Gastroesophageal sphincter (tissue), 4 donors: ENCODE measurements at regions not wholly inside any gene's neighbourhood (a gene's known extent, or its start where the extent isn't known, plus 50 kb on each side); places are given as distances from the start of the nearest gene placed in this dataset.

ENCODE experiments used
- ATAC-seq: fragments of 150-250 bp; one replicate; pipeline ENCODE4 v1.9.1; 2016; ENCODE audit warnings: mild to moderate bottlenecking, moderate library complexity
- H3K27ac ChIP-seq, 4 donors: fragments of 200-600 bp; sonication (generic) in 3 of 4; 1 replicate in 3 of 4; 2 replicates in 1 of 4; pipeline ENCODE4 v1.5.1; 2016 to 2019
- H3K27me3 ChIP-seq: fragments of 200-600 bp; sonication (generic); one replicate; pipeline ENCODE4 v1.5.1; 2019
- H3K36me3 ChIP-seq, 2 donors: fragments of 200-600 bp; sonication (generic); one replicate each; pipeline ENCODE4 v1.5.1; 2019; ENCODE audit warnings: control low read depth in 1 of 2
- H3K4me1 ChIP-seq, 3 donors: fragments of 200-600 bp; sonication (generic); 1 replicate in 2 of 3; 2 replicates in 1 of 3; pipeline ENCODE4 v1.5.1; 2016 to 2019; ENCODE audit warnings: control low read depth in 2 of 3
- H3K4me3 ChIP-seq, 2 donors: fragments of 200-600 bp; sonication (generic); one replicate each; pipeline ENCODE4 v1.5.1; 2019; ENCODE audit warnings: mild to moderate bottlenecking in 1 of 2, moderate library complexity in 1 of 2
- H3K9me3 ChIP-seq, 3 donors: fragments of 200-600 bp; sonication (generic); one replicate each; pipeline ENCODE4 v1.5.1; 2017 to 2019; ENCODE audit warnings: control low read depth in 2 of 3
- EP300 ChIP-seq: sonication (generic); formaldehyde crosslinking; IDR thresholded peaks from one replicate; pipeline ENCODE4 v1.6.1; 2017; ENCODE audit warnings: antibody characterized with exemption, mild to moderate bottlenecking
- POLR2A ChIP-seq, 2 donors: fragments of 450-650 bp; IDR thresholded peaks; one replicate each; pipeline ENCODE4 v1.6.1; 2017; ENCODE audit warnings: antibody characterized with exemption in 2 of 2, mild to moderate bottlenecking in 2 of 2, moderate library complexity in 1 of 2
- POLR2AphosphoS5 ChIP-seq: sonication (generic); formaldehyde crosslinking; IDR thresholded peaks from one replicate; pipeline ENCODE4 v1.6.1; 2017; ENCODE audit warnings: antibody characterized with exemption
- WGBS, 2 donors: methylation state at CpG; one replicate each; pipeline ENCODE4 v1.1.5; 2018; ENCODE audit warnings: low coverage in 1 of 2; 5-methylcytosine and 5-hydroxymethylcytosine counted together
- TF ChIP-seq, protein P1 (sequence below), 4 experiments: fragments of 200-600 bp in 2 of 4; fragments of 450-650 bp in 2 of 4; sonication (generic) in 1 of 4; IDR thresholded peaks; one replicate each; pipeline ENCODE4 v1.5.1; 2017 to 2019; ENCODE audit warnings: antibody characterized with exemption in 4 of 4, mild to moderate bottlenecking in 2 of 4, moderate library complexity in 2 of 4

DNA sequence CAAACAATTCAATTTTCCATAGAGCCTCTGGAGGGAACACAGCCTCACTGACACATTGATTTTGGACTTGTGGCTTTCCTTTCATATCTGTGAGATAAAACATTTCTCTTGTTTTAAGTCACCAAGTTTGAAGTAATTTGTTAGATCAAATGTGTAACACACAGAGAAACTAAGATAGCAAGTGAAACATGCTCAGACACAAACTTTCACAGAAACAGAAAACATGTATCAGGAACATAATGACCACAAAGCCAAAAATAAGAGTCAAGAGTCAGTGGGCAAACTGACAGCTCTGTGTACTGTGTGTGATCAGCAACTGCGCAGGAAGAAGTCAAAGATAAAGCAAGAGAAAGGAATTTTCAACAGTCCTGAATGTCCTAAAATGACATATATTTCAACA is 1237.5 kb downstream of the AMY1C start:
- TF ChIP-seq EP300: no peak
- TF ChIP-seq, protein P1, sequence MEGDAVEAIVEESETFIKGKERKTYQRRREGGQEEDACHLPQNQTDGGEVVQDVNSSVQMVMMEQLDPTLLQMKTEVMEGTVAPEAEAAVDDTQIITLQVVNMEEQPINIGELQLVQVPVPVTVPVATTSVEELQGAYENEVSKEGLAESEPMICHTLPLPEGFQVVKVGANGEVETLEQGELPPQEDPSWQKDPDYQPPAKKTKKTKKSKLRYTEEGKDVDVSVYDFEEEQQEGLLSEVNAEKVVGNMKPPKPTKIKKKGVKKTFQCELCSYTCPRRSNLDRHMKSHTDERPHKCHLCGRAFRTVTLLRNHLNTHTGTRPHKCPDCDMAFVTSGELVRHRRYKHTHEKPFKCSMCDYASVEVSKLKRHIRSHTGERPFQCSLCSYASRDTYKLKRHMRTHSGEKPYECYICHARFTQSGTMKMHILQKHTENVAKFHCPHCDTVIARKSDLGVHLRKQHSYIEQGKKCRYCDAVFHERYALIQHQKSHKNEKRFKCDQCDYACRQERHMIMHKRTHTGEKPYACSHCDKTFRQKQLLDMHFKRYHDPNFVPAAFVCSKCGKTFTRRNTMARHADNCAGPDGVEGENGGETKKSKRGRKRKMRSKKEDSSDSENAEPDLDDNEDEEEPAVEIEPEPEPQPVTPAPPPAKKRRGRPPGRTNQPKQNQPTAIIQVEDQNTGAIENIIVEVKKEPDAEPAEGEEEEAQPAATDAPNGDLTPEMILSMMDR (IDR thresholded peaks at IDR 0.05): no peak
- no peak for TF ChIP-seq POLR2A (IDR thresholded peaks at IDR 0.05)
- no peak for TF ChIP-seq POLR2AphosphoS5
- Histone ChIP-seq H3K9me3 (peaks cover 0 to 12% (median 0%) of the 10 kb centered on the region in 3 donors), H3K36me3 (no peaks in the 10 kb centered on the region), H3K4me1 (no peaks in the 10 kb centered on the region), H3K4me3 (no peak overlapping the region), H3K27ac (no peak overlapping the region), H3K27me3 (no peaks in the 10 kb centered on the region)
- no peak for ATAC-seq
- 70 to 86% methylated on average over 1 of the region's 1 CpG for WGBS, 2 donors

DNA sequence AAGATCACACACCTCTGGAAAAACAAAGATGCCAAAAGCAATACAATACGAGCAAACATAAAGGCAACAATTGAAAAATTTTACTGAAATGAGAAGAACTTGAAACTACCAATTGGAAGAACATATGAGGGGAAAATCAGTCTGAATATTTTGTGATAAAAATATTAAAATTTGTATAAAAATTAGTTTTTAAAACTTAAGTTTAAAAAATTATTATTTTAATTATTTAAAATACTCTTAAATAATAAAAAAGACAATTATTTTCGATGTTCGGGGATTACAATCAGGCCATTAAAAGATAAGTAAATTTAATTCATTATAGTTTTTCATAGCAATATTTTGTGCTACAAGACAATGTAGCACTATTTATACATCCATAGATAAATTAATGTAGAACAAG is 1239.3 kb downstream of the AMY1C start:
- no peaks in the 10 kb centered on the region for H3K36me3 ChIP-seq
- H3K4me3 ChIP-seq: no peak overlapping the region
- no peaks in the 10 kb centered on the region for H3K27me3 ChIP-seq
- H3K4me1 ChIP-seq: no peaks in the 10 kb centered on the region
- peaks cover 0 to 12% (median 0%) of the 10 kb centered on the region in 3 donors for H3K9me3 ChIP-seq
- ATAC-seq: no peak
- 81 to 83% methylated on average over 3 of the region's 3 CpGs for whole genome bisulfite sequencing, 2 donors
- no peak for TF ChIP-seq EP300
- no peak for TF ChIP-seq POLR2AphosphoS5
- TF ChIP-seq, protein P1 (IDR thresholded peaks at IDR 0.05): no peak
- TF ChIP-seq POLR2A (IDR thresholded peaks at IDR 0.05): no peak
- H3K27ac ChIP-seq: no peak overlapping the region

DNA sequence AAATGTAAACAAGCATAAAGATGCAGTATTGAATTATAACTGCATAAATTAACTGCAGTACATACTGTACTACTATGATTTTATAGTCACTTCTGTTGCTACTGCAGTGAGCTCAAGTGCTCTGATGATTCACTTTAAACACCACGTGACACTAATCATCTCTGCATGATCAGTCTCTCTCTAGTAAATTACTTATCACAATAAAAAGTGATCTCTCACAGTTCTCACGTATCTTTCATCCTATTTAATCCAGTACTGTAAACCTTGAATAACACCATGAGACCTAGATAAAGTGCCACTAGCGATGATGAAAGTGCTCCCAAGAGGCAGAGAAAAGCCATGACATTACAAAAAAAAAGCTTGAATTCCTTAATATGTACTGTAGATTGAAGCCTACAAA is 1242.0 kb downstream of the AMY1C start:
- Histone ChIP-seq H3K9me3 (no peaks in the 10 kb centered on the region), H3K4me3 (no peak overlapping the region), H3K4me1 (no peaks in the 10 kb centered on the region), H3K27me3 (no peaks in the 10 kb centered on the region), H3K27ac (no peak overlapping the region), H3K36me3 (no peaks in the 10 kb centered on the region)
- ATAC-seq: no peak
- TF ChIP-seq POLR2A (IDR thresholded peaks at IDR 0.05) (no peak), POLR2AphosphoS5 (no peak), EP300 (no peak)
- TF ChIP-seq, protein P1 (IDR thresholded peaks at IDR 0.05): no peak
- WGBS, 2 donors: 52 to 54% methylated on average over 3 of the region's 3 CpGs

DNA sequence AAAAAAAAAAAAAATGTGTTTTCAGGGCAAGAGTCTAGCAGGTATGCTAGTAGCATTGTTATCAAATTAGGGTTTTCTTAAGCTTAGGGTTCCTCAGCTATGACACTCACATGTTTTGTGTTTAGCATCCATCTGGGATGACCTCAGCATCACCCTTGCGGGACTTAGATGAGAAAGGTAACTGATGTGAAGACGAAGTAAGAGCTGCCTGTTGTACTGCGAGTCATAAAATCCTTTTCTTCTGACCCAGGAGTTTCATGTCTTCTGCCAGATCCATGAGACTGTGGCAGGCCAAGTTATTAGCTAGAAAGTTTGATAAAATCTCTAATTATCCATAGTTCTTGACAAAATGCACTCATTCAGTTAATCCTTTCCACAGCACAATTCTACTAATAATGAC is 1251.1 kb downstream of the AMY1C start:
- no peak for ATAC-seq
- Histone ChIP-seq H3K4me3 (no peak overlapping the region), H3K36me3 (no peaks in the 10 kb centered on the region), H3K27me3 (no peaks in the 10 kb centered on the region), H3K9me3 (no peaks in the 10 kb centered on the region), H3K27ac (no peak overlapping the region), H3K4me1 (no peaks in the 10 kb centered on the region)
- TF ChIP-seq POLR2AphosphoS5 (no peak), EP300 (no peak), POLR2A (IDR thresholded peaks at IDR 0.05) (no peak)
- TF ChIP-seq, protein P1 (IDR thresholded peaks at IDR 0.05): no peak
- WGBS, 2 donors: 46 to 52% methylated on average over 3 of the region's 3 CpGs

DNA sequence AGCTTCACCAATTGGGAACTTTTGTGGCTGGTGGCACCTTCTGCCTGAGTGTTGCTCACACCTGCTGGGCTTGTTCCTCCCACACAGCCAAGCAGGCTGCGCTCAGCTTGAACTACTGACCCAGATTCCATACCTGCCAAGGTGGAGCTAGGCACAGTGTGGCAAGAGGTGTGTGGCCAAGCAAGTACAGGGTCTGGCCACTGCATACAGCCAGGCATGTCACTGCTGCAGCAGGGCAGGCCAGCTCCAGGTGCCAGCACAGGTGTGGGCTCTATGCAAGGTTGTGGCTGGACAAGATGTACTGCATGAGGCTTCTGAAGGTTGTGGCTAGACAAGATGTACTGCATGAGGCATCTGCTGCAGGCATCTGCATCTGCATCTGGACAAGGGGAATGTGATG is 1254.8 kb downstream of the AMY1C start:
- Histone ChIP-seq H3K9me3 (no peaks in the 10 kb centered on the region), H3K36me3 (no peaks in the 10 kb centered on the region), H3K27ac (no peak overlapping the region), H3K4me1 (no peaks in the 10 kb centered on the region), H3K4me3 (no peak overlapping the region), H3K27me3 (no peaks in the 10 kb centered on the region)
- TF ChIP-seq, protein P1 (IDR thresholded peaks at IDR 0.05): no peak
- TF ChIP-seq EP300 (no peak), POLR2AphosphoS5 (no peak), POLR2A (IDR thresholded peaks at IDR 0.05) (no peak)
- no peak for ATAC-seq
- WGBS, 2 donors: 100% methylated on average over 1 of the region's 1 CpG
